ENCODE measurements at regions not wholly inside any gene's neighbourhood (a gene's known extent, or its start where the extent isn't known, plus 50 kb on each side); places are given as distances from the start of the nearest gene placed in this dataset.

GRCh38 chr9:91132576-91133073 is 229.1 kb downstream of the AUH start:
- no peak for DNase-seq

- no peak for DNase-seq
These were observed 227.1 kb downstream of the AUH start for GRCh38 chr9:91134608-91135007.

GRCh38 chr9:91137391-91137790 is 224.3 kb downstream of the AUH start:
- DNase-seq: no peak

GRCh38 chr9:91138760-91139159 is 223.0 kb downstream of the AUH start:
- DNase-seq: no peak

GRCh38 chr9:91141407-91141965 is 220.2 kb downstream of the AUH start:
- no peak for DNase-seq

- DNase-seq: no peak
These were observed 218.6 kb downstream of the AUH start for GRCh38 chr9:91143162-91143561.

GRCh38 chr9:91143642-91144041 is 218.1 kb downstream of the AUH start:
- DNase-seq: no peak

GRCh38 chr9:91144769-91145168 is 216.9 kb downstream of the AUH start:
- DNase-seq: no peak

GRCh38 chr9:91145496-91145895 is 216.2 kb downstream of the AUH start:
- DNase-seq: no peak

GRCh38 chr9:91146391-91147019 is 215.2 kb downstream of the AUH start:
- DNase-seq: no peak

GRCh38 chr9:91147079-91147708 is 214.5 kb downstream of the AUH start:
- no peak for DNase-seq

- DNase-seq: no peak
These were observed 213.4 kb downstream of the AUH start for GRCh38 chr9:91148306-91148705.

GRCh38 chr9:91150273-91150997 is 211.3 kb downstream of the AUH start:
- DNase-seq: no peak

GRCh38 chr9:91150998-91151717 is 210.6 kb downstream of the AUH start:
- no peak for DNase-seq

GRCh38 chr9:91151718-91152095 is 210.0 kb downstream of the AUH start:
- DNase-seq: no peak

GRCh38 chr9:91154686-91155085 is 207.0 kb downstream of the AUH start:
- no peak for DNase-seq

- no peak for DNase-seq
These were observed 206.5 kb downstream of the AUH start for GRCh38 chr9:91155181-91155580.

GRCh38 chr9:91155746-91156376 is 205.9 kb downstream of the AUH start:
- DNase-seq: no peak

GRCh38 chr9:91156451-91157234 is 205.1 kb downstream of the AUH start:
- no peak for DNase-seq

GRCh38 chr9:91157883-91158282 is 203.8 kb downstream of the AUH start:
- DNase-seq: no peak

- DNase-seq: no peak
These were observed 203.4 kb downstream of the AUH start for GRCh38 chr9:91158286-91158685.
